Medulla oblongata (tissue), 1 donor: ENCODE measurements at regions not wholly inside any gene's neighbourhood (a gene's known extent, or its start where the extent isn't known, plus 50 kb on each side); places are given as distances from the start of the nearest gene placed in this dataset.
A peak's percentile ranks its signal among the peaks of the same experiment; 100 is the strongest.

Source experiments
- DNase-seq: peaks from one replicate; pipeline ENCODE4 v3.0.0-alpha.2; 2015; ENCODE audit errors: extremely low spot score

DNA sequence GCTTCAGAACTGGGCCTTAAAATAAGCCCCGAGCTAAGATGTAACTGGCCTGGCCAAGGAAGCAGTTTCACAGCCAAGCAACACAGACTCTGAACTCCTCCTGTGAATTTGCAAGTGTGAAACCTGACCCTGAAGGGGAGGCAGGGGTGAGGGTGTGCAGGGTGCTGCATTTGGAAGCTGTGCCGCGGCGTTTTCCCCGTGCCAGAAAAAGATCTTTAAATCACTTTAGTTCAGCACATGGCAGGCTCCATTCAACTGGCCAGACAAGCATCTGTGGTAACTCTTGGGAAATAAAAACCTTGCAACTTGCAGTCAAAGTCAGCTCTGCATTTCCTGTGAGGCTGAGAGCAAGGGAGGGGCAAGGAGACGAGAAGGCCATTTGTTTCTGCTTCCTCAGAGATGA is 209.3 kb upstream of the SOX11 start:
- DNase-seq = no peak

DNA sequence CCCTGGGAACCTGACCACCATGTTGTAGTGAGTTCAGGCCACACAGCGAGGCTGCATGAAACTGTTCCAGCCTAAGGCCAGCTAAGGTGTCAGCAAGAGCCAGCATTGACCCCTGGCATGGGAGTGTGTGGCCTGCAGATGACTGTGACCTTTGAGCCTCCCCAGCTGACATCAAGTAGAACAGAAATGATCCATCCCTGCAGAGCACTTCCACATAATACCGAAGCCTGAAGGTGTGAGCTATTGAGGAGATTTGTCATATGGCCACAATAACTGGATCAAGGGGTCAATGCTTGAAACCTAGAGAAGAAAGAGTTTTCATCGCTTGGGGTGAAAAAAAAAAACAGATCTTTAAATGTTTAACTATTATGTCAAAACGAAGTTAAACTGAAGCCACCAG is 207.3 kb upstream of the SOX11 start:
- DNase-seq = no peak

DNA sequence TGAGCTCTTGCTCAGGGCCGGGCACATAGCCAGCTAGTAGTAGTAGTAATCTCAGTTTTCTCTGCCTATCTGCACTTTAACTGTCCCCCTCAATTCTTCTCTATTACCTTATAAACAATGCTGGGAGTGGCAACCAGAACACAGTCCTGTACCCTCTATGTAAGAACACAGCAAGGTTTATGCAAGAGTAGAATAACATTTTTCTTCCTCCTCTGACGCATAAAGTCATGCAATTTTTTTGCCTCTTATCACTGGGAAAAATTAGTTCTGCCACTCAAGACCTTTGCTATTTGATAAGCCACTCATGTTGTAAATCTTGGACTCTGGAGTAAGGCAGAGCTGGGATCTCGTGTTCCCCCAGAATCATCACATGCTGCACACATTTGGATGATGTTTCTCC is 200.7 kb upstream of the SOX11 start:
- no peak for DNase-seq

DNA sequence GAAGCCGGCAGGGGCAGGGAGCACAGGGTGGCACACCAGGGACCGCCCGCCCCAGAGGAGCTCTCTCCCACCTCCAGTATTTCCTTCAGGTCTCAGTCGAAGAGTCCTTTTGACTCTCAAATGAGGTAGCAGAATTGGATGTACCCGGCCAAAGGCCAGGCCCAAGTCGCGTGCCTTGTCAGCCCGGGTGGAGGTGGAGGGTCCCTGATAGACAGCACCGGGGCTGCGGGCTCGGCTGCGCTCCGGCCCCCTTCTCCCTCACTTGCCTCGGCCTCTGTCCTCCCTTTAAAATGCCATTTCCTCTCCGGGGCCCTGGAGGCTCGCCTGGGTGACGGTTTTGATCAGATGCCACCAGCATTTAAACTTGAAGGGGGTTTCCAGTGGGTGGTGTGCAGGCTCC is 198.9 kb upstream of the SOX11 start:
- DNase-seq = no peak

DNA sequence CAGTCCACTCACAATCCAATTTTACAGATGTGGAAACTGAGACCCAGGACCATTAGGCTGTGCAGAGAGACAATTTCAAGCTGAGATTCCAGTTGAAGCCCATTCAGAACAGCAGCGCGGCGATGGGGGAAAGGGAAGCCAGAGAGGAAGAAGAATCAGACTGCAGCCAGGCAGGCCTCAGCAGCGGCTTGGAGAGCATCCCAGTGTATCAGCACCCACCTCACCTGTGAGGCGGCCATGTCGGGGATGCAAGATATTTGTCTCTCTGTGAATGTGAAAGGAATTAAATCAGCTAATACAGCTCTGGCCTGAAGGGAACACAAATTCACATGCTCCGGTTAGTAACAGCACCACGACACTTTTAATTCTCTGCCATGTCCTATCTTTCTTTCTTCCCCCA is 198.0 kb upstream of the SOX11 start:
- DNase-seq = no peak

DNA sequence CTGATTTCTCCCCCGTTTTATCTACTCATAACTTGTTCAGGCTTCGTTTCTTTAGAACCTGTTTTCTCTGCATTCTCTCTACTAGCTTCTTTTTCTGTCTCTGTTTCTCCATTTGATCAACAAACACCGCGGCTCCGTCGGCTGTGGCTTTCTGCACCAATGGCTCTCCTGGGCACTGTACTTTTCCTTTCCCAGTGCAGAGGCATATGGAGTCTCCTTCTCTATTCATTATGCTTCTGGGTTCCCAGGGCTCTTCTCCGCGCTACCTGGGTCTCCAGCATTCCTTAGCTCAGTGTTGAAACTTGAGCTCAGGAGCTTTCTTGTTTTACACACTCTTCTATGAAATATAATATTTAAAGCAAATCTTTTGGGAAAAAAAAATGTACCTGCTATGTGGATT is 196.6 kb upstream of the SOX11 start:
- DNase-seq = no peak

DNA sequence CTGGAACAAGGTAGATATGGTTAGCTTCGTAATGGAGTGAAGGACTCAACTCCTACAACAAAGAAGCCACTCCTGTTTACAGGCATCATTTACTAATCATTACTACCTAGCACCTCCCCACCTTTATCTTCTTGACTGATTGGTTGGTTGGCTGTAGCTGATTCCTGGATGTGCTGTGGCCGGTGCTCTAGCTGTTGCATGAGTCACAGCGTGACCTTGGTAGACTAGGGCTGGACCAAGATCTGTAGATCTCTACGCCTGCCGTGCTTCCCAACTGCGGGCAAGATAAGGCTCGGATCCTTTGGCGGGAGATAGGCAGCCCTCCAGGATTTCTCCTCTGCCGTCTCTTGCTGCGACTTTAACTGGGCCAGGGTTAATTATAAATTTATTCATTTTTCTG is 194.3 kb upstream of the SOX11 start:
- no peak for DNase-seq

DNA sequence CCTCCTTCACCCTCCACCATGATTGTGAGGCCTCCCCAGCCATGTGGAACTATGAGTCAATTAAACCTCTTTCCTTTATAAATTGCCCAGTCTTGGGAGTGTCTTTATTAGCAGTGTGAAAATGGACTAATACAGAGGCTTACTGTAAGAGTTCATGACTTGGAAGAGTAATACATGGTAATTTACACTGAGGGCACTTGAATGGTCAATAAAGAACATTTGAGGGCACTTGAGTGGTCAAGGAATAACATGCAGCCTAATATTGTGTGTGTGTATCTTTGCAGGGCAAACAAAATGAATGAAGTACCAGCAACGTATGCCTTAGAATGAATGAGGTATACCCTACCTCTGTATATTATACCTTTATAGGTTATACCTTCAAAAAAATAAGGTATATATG is 190.4 kb upstream of the SOX11 start:
- no peak for DNase-seq

DNA sequence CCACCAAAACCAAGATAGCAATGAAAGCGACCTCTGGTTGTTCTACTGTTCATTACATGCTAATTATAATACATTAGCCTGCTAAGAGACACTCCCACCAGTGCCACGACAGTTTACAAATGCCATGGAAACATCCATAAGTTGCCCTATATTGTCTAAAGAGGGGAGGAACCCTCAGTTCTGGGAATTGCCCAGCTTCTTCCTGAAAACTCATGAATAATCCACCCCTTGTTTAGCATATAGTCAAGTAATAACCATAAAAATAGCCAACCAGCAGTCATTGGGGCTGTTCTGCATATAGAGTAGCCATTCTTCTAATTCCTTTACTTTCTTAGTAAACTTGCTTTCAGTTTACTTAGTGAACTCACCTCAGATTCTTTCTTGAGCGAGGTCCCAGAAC is 189.8 kb upstream of the SOX11 start:
- DNase-seq = no peak

DNA sequence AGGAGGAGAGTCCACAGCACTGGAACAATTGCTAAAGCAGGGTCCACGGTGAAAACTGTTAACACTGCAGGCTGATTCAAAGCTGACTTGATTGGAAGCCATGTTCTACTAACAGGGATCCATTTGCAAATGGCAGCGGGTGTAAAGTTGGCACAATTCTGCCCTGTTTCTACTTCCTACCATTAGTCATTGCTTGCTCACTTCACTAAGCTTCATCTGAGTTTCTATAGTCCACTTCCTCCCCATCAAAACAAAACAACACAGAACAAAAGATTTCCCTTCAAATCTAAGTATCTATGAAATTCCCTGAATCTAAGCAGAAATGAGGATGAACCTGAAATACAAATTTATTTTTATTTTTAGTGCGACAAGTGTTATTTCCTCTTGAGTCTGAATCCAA is 187.4 kb upstream of the SOX11 start:
- no peak for DNase-seq

DNA sequence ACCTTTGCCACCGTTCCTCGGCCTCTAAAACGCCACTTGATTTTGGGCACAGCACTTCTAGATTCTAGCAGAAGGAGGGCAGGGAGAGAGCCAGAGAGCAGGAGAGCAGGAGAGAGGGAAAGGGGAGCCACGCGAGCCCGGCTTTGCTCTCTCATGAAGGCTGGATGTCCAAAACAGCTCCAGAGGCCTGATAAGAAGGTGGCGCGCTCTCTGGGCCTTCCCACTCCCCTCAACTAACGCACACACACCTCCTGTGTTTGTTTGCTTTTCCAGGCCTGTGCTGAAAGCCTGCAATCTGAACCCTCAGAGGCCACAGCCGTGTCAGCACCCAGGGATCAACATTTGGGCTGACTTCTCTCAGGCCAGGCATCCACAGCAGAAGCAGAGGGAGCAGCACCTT is 184.8 kb upstream of the SOX11 start:
- DNase-seq = no peak

DNA sequence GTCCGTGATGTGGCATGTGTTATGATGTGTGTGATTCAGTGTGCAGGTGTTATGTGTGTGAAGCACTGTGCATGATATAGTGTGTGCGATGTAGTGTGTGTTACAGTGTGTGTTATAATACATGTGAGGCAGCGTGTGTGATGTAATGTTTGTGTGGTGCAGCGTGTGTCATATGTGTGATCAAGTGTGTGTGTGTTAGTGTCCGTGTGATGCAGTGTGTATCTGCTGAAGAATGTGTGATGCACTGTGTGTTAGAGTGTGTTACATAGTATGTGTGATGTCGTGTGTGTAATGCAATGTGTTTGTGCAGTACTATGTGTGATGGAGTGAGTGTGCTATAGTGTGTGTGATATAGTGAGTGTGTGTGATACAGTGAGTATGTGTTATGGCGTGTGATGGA is 182.8 kb upstream of the SOX11 start:
- no peak for DNase-seq

DNA sequence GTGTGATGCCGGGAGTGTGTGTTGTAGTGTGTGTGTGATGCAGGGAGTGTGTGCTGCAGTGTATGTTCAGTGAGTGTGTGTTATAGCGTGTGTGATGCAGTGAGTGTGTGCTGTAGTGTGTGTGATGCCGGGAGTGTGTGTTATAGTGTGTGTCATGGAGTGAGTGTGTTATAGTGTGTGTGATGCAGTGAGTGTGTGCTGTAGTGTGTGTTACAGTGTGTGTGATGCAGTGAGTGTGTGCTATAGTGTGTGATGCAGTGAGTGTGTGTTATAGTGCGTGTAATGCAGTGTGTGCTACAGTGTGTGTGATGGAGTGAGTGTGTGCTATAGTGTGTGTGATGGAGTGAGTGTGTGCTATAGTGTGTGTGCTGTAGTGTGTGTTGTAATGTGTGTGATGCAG is 182.1 kb upstream of the SOX11 start:
- DNase-seq = no peak

DNA sequence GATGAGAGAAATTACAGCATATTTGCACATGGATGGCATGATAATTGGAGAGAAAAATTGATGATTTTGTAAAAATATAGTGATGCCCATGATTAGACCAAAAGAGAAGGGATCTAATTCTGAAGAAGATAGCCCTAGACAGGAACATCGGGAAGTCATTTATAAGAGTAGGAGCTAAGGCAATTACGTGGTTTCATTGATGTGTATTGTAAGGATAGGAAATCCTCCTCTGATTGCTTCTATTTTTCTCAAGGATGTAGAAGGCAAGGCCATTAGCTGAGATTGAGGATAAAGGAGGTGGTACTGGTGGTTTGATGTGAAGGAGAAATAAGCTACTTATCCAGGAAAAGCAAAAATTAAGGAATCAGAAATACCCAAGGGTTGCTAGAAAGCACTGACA is 176.5 kb upstream of the SOX11 start:
- no peak for DNase-seq

DNA sequence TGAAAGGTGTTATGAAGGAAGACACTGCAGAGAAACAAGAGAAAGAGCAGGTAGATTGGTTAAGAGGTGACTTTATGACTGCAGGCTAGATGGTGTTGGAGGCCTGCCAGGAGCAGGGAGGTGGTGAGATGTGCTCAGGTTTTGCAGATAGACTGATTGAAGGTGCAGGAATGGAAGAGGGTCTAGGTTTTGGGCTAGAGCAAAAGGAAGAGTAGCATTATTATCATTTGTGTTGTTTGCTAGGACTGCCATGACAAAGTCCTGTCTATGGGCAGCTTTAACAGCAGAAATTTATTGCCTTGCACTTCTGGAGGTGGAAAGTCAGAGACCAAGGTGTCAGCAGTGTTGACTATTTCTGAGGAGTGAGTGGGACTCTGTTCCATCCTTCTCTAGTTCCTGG is 172.9 kb upstream of the SOX11 start:
- no peak for DNase-seq

DNA sequence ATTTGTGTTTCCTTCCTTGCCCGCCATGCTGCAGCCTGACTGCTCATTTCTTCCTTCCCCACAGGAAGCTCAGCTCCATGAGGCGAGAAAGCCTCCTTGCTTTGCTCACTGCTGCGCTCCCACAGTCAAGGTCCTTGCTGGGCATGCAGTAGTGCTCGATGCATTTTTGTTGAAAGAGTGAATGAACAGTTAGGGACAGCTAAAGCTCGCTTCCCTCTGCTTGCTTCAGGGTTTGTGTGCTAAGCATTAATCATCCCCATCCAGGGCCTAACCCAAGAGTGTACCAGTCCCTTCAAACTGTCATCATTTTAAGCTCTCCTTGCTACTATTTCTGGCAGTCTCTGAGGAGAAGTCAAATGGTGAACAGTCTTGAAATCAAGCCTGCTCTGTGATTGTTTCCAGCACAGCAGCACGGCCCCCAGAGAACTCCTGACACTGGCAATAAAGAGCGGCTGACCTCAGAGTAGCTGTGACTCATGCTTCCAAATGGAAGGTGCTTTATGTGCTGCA is 171.7 kb upstream of the SOX11 start:
- peak; percentile 2 for DNase-seq

DNA sequence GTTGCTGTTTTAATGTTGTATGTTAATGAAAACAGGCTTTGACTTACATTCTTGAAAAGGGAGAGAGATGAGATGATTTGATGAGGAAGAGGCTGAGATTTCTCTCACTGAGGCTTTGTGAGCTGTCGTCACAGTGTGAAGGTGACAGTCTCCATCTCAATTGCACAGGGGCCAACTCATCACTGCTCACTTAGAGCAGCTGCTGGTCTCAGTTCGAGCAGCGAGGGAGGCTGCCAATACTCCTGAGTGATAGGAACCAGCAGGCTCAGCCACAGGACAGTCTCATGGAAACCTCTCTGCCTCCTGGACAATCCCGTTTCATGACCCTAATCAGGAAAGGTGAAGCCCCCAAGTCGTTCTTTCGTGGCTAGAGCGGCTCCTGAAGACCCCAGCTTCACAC is 170.7 kb upstream of the SOX11 start:
- DNase-seq = no peak

DNA sequence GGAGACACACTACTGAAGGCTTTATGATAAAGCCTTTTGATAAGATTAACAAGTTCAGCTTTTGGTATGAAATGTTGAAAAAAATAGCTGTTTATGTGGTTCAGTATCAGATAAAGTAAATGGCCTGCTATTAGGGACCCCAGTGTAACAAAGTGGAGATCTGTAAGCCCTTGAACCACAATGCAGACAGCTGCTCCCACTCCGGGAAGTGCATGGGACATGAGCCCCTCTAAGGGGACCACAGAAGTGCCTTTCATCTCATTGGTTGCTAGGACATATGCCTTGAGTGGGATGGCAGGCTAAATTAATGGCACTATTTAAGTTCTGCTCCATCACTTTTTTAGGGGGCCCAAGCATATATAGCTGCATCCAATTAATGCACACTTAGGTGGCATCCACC is 167.6 kb upstream of the SOX11 start:
- no peak for DNase-seq

DNA sequence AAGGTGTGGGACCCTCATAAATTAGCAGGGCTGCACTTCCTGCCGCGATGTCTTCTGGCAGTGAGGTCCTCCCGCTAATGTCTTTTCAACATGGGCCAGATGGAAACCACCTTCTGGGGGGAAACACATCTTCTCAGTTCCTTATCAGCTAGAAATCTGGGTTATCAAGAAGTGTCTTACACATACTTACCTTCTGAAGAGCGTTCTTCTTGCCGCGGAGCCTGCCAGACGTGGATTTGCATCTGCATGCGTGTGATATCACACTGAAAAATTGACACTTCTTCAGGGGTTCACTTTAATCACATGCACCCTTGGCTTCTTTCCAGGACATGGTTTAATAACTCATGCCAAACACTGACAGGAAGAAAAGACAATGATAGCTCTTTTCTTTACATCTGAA is 163.5 kb upstream of the SOX11 start:
- no peak for DNase-seq

DNA sequence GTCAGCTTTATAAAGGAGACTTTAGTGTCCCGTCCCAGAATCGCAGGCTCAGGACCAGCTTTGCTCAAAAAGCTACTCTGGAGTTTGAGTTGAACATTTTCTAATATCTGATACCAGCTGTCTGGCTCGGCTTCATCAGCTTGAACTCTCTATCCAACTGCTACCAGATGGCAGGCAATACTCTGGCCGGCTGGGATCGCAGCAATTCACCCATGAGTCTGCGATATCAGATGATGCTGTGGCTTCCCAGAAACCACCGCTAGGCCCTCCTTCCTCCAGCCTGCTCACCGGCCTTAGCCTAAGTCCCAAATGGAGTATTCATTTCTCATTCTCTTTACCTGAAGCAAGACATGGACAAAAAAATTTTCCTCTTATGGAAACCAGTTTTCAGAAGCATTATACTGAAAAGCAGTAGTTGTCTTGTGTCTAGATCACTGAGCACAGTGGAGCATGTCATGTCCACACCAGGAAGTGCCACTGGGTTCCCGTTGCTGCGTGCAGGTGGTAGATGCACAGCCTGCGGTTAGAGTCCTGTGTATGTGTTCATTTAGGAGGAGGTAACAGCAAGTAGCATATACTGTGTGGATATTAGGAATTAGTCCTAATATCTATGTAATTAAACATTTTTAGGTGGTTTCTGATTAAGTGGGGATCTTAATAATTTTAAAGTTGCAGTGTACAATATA is 162.0 kb upstream of the SOX11 start:
- DNase-seq = no peak

DNA sequence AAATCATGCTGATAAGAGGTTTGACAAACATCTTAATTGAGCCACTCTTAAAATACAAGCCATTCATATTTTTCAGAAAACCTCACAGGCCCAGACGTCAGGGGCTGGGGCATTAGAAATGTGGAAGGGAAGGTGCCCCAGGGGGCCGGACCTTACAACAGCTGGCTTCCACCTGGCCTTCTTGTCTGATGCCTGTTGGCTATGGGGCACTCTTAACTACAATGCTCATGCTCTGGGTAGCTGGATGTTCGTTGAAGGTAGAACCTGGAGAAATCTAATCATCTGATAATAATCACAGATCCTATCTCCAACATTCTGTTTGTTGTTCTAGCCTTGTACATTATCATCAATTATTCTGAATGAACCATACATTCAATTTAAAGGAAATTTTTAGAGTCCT is 156.9 kb upstream of the SOX11 start:
- DNase-seq = no peak

DNA sequence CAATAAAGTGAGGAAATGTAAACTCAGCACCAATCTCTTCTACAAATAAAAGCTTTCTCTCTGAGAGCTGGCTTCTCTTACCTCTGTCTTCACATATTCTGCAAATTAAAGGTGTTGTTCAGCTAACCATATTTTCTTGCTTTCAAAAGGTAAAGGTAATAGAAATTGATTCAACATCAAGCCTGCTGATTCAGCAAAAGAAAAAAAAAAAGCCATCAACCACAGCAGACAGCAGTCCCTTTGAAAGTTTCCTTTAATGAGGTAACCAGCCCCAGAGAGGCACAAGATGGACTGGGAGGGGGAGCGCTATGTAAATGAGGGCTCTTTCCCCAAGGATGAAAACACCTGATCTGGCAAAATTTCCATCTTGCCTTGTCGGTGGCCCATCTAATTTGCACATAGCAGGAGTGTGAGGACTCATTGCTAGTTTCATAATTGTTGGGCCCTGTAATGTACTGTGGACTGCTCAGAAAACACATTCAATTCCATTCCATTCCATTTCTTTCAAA is 154.9 kb upstream of the SOX11 start:
- DNase-seq = no peak

DNA sequence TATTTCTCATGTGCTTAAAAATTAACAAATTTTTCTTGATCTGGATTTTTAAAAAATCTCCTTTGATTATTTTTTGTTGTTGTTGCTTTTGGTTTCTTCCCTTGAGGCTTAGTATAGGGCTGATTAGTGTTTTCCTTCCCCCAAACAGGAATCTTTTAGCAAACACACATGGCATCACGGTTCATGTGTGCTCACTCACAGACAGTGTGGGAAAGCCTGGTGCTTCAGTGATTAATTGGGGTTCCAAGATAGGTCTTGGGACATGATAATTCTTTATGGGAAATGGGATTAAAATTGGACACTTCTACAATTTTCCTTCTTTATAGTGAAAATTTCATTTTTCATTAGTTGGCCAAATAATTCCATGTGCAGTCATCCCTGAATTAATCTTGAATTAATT is 153.9 kb upstream of the SOX11 start:
- no peak for DNase-seq

DNA sequence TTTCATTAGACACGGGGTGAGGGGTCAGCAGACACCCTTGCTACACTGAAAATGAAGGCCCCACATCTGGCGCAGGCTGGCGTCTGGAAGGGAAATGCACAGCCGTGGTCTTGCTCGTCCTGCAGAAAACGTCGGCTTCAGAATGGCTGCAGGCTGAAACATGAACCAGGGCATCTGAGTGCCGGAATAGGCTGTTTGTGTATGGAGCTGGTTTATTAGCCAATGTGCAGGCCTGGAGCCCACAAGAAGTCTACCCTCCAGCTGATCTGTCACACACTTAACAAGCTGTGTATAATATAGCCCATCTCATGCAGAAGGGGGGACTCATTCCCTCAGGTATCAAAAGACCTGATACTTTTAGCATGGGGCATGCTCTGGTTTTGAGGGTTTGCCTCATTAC is 153.4 kb upstream of the SOX11 start:
- no peak for DNase-seq
